DND-41 (cell line): ENCODE measurements at regions not wholly inside any gene's neighbourhood (a gene's known extent, or its start where the extent isn't known, plus 50 kb on each side); places are given as distances from the start of the nearest gene placed in this dataset.

Source experiments
- CTCF ChIP-seq: IDR thresholded peaks from 2 replicates; pipeline ENCODE4 v1.5.1; 2012; ENCODE audit warnings: borderline replicate concordance, low read length, moderate library complexity, mild to moderate bottlenecking; ENCODE audit not compliant: poor library complexity, severe bottlenecking; ENCODE audit errors: extremely low read depth
- EZH2 ChIP-seq: IDR thresholded peaks from 3 replicates; pipeline ENCODE4 v1.6.1; 2012; ENCODE audit warnings: borderline replicate concordance, low read depth, mild to moderate bottlenecking, moderate library complexity, low read length, inconsistent platforms; ENCODE audit not compliant: severe bottlenecking

- TF ChIP-seq CTCF (no peak), EZH2 (no peak)
Measured at GRCh38 chr10:131658476-131659110, 242.2 kb upstream of the PPP2R2D start.
